H1 (cell line): ENCODE measurements at regions not wholly inside any gene's neighbourhood (a gene's known extent, or its start where the extent isn't known, plus 50 kb on each side); places are given as distances from the start of the nearest gene placed in this dataset.

ENCODE experiments used
- CTCF ChIA-PET: fragments of 300-600 bp; sonication (Branson Sonifier 250); formaldehyde crosslinking; loops from one replicate; lab custom pipeline; 2021; ENCODE audit not compliant: partially characterized antibody; lab: Charles Lee
- POLR2A ChIA-PET: fragments of 300-600 bp; sonication (Branson Sonifier 250); formaldehyde crosslinking; loops from one replicate; lab custom pipeline; 2021; ENCODE audit warnings: inconsistent platforms; ENCODE audit not compliant: partially characterized antibody; lab: Charles Lee
- DNase-seq, 2 experiments: peaks; one replicate each; pipeline versions ENCODE4 v3.0.0 to v3.0.0-alpha.2; 2010 to 2022; ENCODE audit warnings: low spot score in 2 of 2, low read depth in 1 of 2, mixed read lengths in 1 of 2
- FAIRE-seq: peaks from 2 replicates; lab custom pipeline; 2011; peaks lifted over from hg19 to GRCh38; lab: Jason Lieb, UNC
- H2AFZ ChIP-seq: 2 replicates; pipeline ENCODE4 v1.8.1; 2012; ENCODE audit warnings: low read length, inconsistent platforms
- H2AK5ac ChIP-seq: 2 replicates; pipeline ENCODE4 v1.6.1; 2013; ENCODE audit warnings: low read depth, low read length
- H2BK120ac ChIP-seq: replicated peaks from 2 replicates; pipeline ENCODE3; 2013; ENCODE audit warnings: low read depth, low read length, inconsistent platforms
- H2BK12ac ChIP-seq: 2 replicates; pipeline ENCODE4 v1.6.1; 2013; ENCODE audit warnings: low read depth, low read length
- H2BK15ac ChIP-seq: 2 replicates; pipeline ENCODE4 v1.6.1; 2013; ENCODE audit warnings: low read length
- H2BK20ac ChIP-seq: 2 replicates; pipeline ENCODE4 v1.6.1; 2013; ENCODE audit warnings: low read length
- H2BK5ac ChIP-seq: 2 replicates; pipeline ENCODE4 v1.6.1; 2013; ENCODE audit warnings: low read depth, low read length
- H3K14ac ChIP-seq: 2 replicates; pipeline ENCODE4 v1.6.1; 2013; ENCODE audit warnings: inconsistent platforms; ENCODE audit not compliant: insufficient read length
- H3K18ac ChIP-seq: 2 replicates; pipeline ENCODE4 v1.6.1; 2013; ENCODE audit warnings: low read length; ENCODE audit errors: extremely low read depth
- H3K23ac ChIP-seq: 2 replicates; pipeline ENCODE4 v1.6.1; 2013; ENCODE audit warnings: inconsistent platforms; ENCODE audit not compliant: insufficient read length
- H3K23me2 ChIP-seq: 2 replicates; pipeline ENCODE4 v1.6.1; 2013; ENCODE audit warnings: low read depth, low read length
- H3K27ac ChIP-seq: 2 replicates; pipeline ENCODE4 v1.6.1; 2011; ENCODE audit warnings: low read depth, low read length, inconsistent platforms
- H3K27me3 ChIP-seq, 4 experiments: replicated peaks in 1 of 4; 1 replicate in 1 of 4; 2 replicates in 3 of 4; pipeline versions ENCODE4 v1.6.1 to v1.8.1; 2011 to 2013; ENCODE audit warnings: low read length in 3 of 4, mild to moderate bottlenecking in 3 of 4, inconsistent platforms in 2 of 4, mixed read lengths in 2 of 4, moderate library complexity in 1 of 4; ENCODE audit not compliant: control insufficient read depth in 3 of 4, insufficient read depth in 3 of 4; ENCODE audit errors: extremely low read depth in 1 of 4
- H3K36me3 ChIP-seq, 4 experiments: 2 replicates each; pipeline versions ENCODE4 v1.6.1 to v1.8.1; 2011 to 2013; ENCODE audit warnings: mild to moderate bottlenecking in 4 of 4, low read length in 3 of 4, moderate library complexity in 2 of 4, control low read depth in 1 of 4, inconsistent platforms in 1 of 4; ENCODE audit not compliant: insufficient read depth in 4 of 4, control insufficient read depth in 2 of 4
- H3K4ac ChIP-seq: replicated peaks from 2 replicates; pipeline ENCODE3; 2013; ENCODE audit warnings: low read length, low read depth, mixed read lengths, inconsistent platforms; ENCODE audit not compliant: insufficient read length
- H3K4me1 ChIP-seq, 4 experiments: replicated peaks in 1 of 4; 1 replicate in 1 of 4; 2 replicates in 3 of 4; pipeline versions ENCODE4 v1.6.1 to v1.8.1; 2011 to 2013; ENCODE audit warnings: low read length in 3 of 4, inconsistent platforms in 2 of 4, mixed read lengths in 1 of 4; ENCODE audit not compliant: insufficient read depth in 4 of 4, control insufficient read depth in 3 of 4
- H3K4me2 ChIP-seq, 2 experiments: 2 replicates each; pipeline versions ENCODE4 v1.6.1 to v1.8.1; 2011 to 2013; ENCODE audit warnings: low read depth in 2 of 2, low read length in 2 of 2, control low read depth in 1 of 2, inconsistent platforms in 1 of 2, mild to moderate bottlenecking in 1 of 2; ENCODE audit not compliant: insufficient read depth in 1 of 2
- H3K4me3 ChIP-seq, 4 experiments: fragments of 200-600, 300-600 bp in 1 of 4; sonication (generic), shearing (Covaris generic), sonication (Bioruptor Twin) in 1 of 4; 2 replicates each; pipeline versions ENCODE4 v1.5.1 to v1.8.1; 2011 to 2016; ENCODE audit warnings: low read length in 4 of 4, low read depth in 3 of 4, control low read depth in 2 of 4, inconsistent platforms in 2 of 4, mild to moderate bottlenecking in 2 of 4, mixed read lengths in 1 of 4, moderate library complexity in 1 of 4; ENCODE audit not compliant: insufficient read depth in 2 of 4; ENCODE audit errors: extremely low read depth in 1 of 4
- H3K56ac ChIP-seq: replicated peaks from 2 replicates; pipeline ENCODE3; 2013; ENCODE audit warnings: low read depth, mild to moderate bottlenecking, mixed read lengths, low read length, inconsistent platforms; ENCODE audit not compliant: insufficient read length
- H3K79me1 ChIP-seq: 2 replicates; pipeline ENCODE4 v1.6.1; 2013; ENCODE audit warnings: low read depth, low read length, control low read depth
- H3K79me2 ChIP-seq, 2 experiments: 2 replicates each; pipeline versions ENCODE4 v1.6.1 to v1.8.1; 2012 to 2013; ENCODE audit warnings: low read length in 2 of 2, mild to moderate bottlenecking in 2 of 2, inconsistent platforms in 1 of 2; ENCODE audit not compliant: insufficient read depth in 2 of 2, control insufficient read depth in 1 of 2
- H3K9ac ChIP-seq, 4 experiments: replicated peaks in 1 of 4; 1 replicate in 1 of 4; 2 replicates in 3 of 4; pipeline versions ENCODE4 v1.6.1 to v1.8.1; 2011 to 2013; ENCODE audit warnings: low read depth in 3 of 4, low read length in 3 of 4, control low read depth in 2 of 4, mild to moderate bottlenecking in 2 of 4, moderate library complexity in 2 of 4, inconsistent platforms in 1 of 4; ENCODE audit errors: extremely low read depth in 1 of 4
- H3K9me3 ChIP-seq, 2 experiments: 2 replicates each; pipeline versions ENCODE4 v1.6.1 to v1.8.1; 2012 to 2013; ENCODE audit warnings: mild to moderate bottlenecking in 2 of 2, moderate library complexity in 2 of 2, control low read depth in 1 of 2, inconsistent platforms in 1 of 2, low read depth in 1 of 2, low read length in 1 of 2, mixed read lengths in 1 of 2; ENCODE audit not compliant: insufficient read depth in 2 of 2
- H4K20me1 ChIP-seq, 2 experiments: replicated peaks in 1 of 2; 2 replicates each; pipeline versions ENCODE3 to v1.8.1; 2011 to 2013; ENCODE audit warnings: inconsistent platforms in 2 of 2, low read length in 2 of 2, mild to moderate bottlenecking in 1 of 2; ENCODE audit not compliant: insufficient read depth in 2 of 2, control insufficient read depth in 1 of 2
- H4K5ac ChIP-seq: 2 replicates; pipeline ENCODE4 v1.6.1; 2013; ENCODE audit warnings: low read length, low read depth, mixed read lengths, inconsistent platforms; ENCODE audit not compliant: insufficient read length
- H4K8ac ChIP-seq: 2 replicates; pipeline ENCODE4 v1.8.0; 2013; ENCODE audit warnings: mild to moderate bottlenecking, moderate library complexity, low read length, inconsistent platforms; ENCODE audit not compliant: insufficient read depth; ENCODE audit errors: extremely low read depth
- H4K91ac ChIP-seq: replicated peaks from 2 replicates; pipeline ENCODE3; 2013; ENCODE audit warnings: low read length, mixed read lengths, inconsistent platforms; ENCODE audit not compliant: insufficient read length
- WGBS, 2 experiments: shearing (Covaris generic) in 1 of 2; methylation state at CpG; one replicate each; pipeline versions ENCODE4 v1.1.6 to v1.1.7; 2013 to 2015; ENCODE audit warnings: low lambda C conversion rate in 2 of 2, mixed read lengths in 2 of 2, inconsistent platforms in 1 of 2, low coverage in 1 of 2, missing lambda C conversion rate in 1 of 2; ENCODE audit not compliant: insufficient replicate concordance in 2 of 2, insufficient coverage in 1 of 2, insufficient read length in 1 of 2; ENCODE audit errors: extremely low coverage in 1 of 2, missing lambda C conversion rate in 1 of 2; 5-methylcytosine and 5-hydroxymethylcytosine counted together

GRCh38 chr2:66875941-66876462 is 441.1 kb downstream of the MEIS1 start:
- Histone ChIP-seq H2AK5ac (no peak overlapping the region), H2BK15ac (no peak overlapping the region), H4K8ac (no peak overlapping the region), H3K4ac (no peak overlapping the region), H3K79me1 (no peaks in the 10 kb centered on the region), H3K36me3 (no peaks in the 10 kb centered on the region), H4K5ac (no peak overlapping the region), H3K14ac (no peak overlapping the region), H3K9me3 (peaks cover 6 to 8% of the 10 kb centered on the region in 2 experiments; a peak in 1 of 4 replicates), H3K23ac (no peak overlapping the region), H3K27me3 (no peaks in the 10 kb centered on the region), H2BK20ac (no peak overlapping the region), H3K79me2 (no peaks in the 10 kb centered on the region), H4K20me1 (no peaks in the 10 kb centered on the region), H3K23me2 (no peaks in the 10 kb centered on the region), H3K27ac (no peak overlapping the region), H2BK12ac (no peak overlapping the region), H3K9ac (no peak overlapping the region), H4K91ac (no peak overlapping the region), H2AFZ (no peak overlapping the region), H3K4me2 (no peak overlapping the region), H3K4me1 (no peaks in the 10 kb centered on the region), H2BK5ac (no peak overlapping the region), H3K56ac (no peak overlapping the region), H3K4me3 (no peak overlapping the region), H2BK120ac (no peak overlapping the region), H3K18ac (no peak overlapping the region)
- no peak for FAIRE-seq
- WGBS, 2 experiments: 83% methylated on average over 2 of the region's 2 CpGs; no CpG with 5 or more reads in 1 of the 2 experiments
- no peak for DNase-seq
- CTCF ChIA-PET: interaction anchor here (1.3 kb wide), 1 partner anchor 8 kb away, joined by 3 read pairs; no protein-coding TSS in a partner anchor
- POLR2A ChIA-PET: no interaction called here
